Right renal pelvis (tissue), 4 donors: ENCODE measurements at regions not wholly inside any gene's neighbourhood (a gene's known extent, or its start where the extent isn't known, plus 50 kb on each side); places are given as distances from the start of the nearest gene placed in this dataset.

Experiments
- DNase-seq, 4 donors: peaks; one replicate each; pipeline ENCODE4 v3.0.0-alpha.2; 2013; ENCODE audit warnings: low read depth in 4 of 4, low spot score in 3 of 4, missing footprints in 1 of 4

DNA sequence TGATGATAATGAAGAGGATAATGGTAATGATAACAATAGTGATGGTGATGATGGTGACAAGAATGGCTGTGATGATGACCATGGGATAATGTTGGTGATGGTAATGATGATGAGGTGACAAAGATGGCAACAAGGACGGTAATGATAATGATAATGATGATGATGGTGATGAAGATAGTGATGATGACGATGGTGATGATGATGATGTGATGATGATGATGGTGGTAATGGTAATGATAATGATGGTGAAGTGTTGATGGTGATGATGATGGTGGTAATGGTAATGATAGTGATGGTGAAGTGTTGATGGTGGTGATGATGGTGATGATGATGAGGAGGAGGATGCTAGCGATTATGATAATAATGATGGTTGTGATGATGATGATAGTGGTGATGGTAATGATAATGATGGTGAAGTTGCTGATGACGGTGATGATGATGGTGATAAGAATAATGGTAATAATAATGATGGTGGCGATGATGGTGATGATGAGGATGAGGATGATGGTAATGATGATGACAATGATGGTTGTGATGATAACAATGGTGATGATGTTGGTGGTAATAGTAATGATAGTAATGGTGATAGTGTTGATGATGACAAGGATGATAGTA lies 54.7 kb upstream of the OPCML start:
- no peak for DNase-seq

DNA sequence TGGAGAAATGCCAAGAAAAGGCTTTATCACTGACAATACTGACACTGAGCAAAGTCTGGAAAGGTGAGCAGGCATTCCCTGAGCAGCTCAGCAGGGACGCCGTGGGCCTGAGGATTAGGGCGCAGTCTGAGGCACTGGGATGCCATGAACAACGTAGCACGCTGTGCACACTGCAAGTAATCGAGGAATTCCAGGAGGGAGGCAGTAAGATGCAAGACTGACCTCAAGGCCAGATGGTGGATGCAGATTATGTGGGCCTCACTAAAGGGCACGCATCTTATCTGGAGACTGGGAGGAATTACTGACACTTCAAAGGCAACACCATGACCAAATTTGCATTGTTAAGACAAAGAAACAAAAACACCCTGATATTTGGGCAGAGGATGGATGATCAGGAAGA lies 50.4 kb upstream of the OPCML start:
- no peak for DNase-seq

DNA sequence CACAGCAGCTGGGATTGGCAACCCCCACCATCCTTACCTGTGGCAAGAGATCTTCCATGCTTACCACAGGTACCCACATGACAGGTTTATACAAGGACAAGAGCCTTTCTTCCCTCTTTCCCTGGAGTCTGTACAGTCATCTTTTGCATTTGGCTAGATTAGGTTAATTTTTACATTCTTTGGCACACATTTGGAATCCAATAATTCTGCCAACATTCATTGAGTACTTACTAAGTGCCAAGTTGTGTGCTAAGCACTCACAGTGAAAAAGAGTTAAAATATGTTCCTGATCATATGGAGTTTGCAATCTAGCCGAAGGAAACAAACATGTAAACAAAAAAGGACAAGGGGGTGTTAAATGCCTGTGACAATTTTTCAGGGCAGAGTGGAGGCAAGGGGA lies 50.0 kb upstream of the OPCML start:
- no peak for DNase-seq
